ENCODE measurements at regions not wholly inside any gene's neighbourhood (a gene's known extent, or its start where the extent isn't known, plus 50 kb on each side); places are given as distances from the start of the nearest gene placed in this dataset.
"Not testable (repeated sequence)": the region's sequence is repeated elsewhere in the genome, so short reads cannot be mapped to it uniquely, and the experiment has no call there.

DNA sequence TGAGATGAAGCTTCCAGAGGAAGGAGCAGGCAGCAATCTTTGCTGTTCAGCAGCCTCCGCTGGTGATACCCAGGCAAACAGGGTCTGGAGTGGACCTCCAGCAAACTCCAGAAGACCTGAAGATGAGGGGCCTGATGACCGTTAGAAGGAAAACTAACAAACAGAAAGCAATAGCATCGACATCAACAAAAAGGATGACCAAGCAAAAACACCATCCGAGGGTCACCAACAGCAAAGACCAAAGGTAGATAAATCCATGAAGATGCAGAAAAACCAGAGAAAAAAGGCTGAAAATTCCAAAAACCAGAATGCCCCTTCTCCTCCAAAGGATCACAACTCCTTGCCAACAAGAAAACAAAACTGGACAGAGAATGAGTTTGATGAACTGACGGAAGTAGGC lies 235.9 kb upstream of the NSMCE3 start:
- TF ChIP-seq, protein P1, sequence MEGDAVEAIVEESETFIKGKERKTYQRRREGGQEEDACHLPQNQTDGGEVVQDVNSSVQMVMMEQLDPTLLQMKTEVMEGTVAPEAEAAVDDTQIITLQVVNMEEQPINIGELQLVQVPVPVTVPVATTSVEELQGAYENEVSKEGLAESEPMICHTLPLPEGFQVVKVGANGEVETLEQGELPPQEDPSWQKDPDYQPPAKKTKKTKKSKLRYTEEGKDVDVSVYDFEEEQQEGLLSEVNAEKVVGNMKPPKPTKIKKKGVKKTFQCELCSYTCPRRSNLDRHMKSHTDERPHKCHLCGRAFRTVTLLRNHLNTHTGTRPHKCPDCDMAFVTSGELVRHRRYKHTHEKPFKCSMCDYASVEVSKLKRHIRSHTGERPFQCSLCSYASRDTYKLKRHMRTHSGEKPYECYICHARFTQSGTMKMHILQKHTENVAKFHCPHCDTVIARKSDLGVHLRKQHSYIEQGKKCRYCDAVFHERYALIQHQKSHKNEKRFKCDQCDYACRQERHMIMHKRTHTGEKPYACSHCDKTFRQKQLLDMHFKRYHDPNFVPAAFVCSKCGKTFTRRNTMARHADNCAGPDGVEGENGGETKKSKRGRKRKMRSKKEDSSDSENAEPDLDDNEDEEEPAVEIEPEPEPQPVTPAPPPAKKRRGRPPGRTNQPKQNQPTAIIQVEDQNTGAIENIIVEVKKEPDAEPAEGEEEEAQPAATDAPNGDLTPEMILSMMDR (conservative IDR thresholded peaks at IDR 0.05 in 1 of 2, IDR thresholded peaks at IDR 0.05 in 1 of 2; ENCODE audit: low read depth in 1 of 2, low read length in 2 of 2): not testable (repeated sequence)
- TF ChIP-seq EZH2 (IDR thresholded peaks at IDR 0.05; ENCODE audit: low read length, missing control alignments): not testable (repeated sequence)

Measured in fibroblast of lung (primary cell).